Endothelial cell of umbilical vein (primary cell): ENCODE measurements at regions not wholly inside any gene's neighbourhood (a gene's known extent, or its start where the extent isn't known, plus 50 kb on each side); places are given as distances from the start of the nearest gene placed in this dataset.

ENCODE experiments used
- BruUV-seq: library from RNA; stranded (reverse); fragments of 400-500 nt; replicated peaks from 2 replicates; lab custom pipeline; 2021; lab: Mats Ljungman, UMichigan
- CTCF ChIA-PET: fragments of 300-600, 350-600 bp; sonication (Branson Sonifier 250); formaldehyde crosslinking; loops from one replicate; lab custom pipeline; 2021; ENCODE audit warnings: antibody characterized with exemption, inconsistent platforms; lab: Charles Lee
- POLR2A ChIA-PET: fragments of 300-600, 350-600 bp; sonication (Branson Sonifier 250); formaldehyde crosslinking; loops from one replicate; lab custom pipeline; 2021; ENCODE audit warnings: antibody characterized with exemption, inconsistent platforms; lab: Charles Lee
- DNase-seq: peaks from one replicate; pipeline ENCODE4 v3.0.0-alpha.2; 2011; ENCODE audit warnings: low read depth, low spot score
- FAIRE-seq: peaks from 2 replicates; lab custom pipeline; 2011; peaks lifted over from hg19 to GRCh38; lab: Jason Lieb, UNC
- H2AFZ ChIP-seq: 2 replicates; pipeline ENCODE4 v1.6.0; 2012; ENCODE audit warnings: low read depth, low read length, control low read depth, inconsistent platforms
- H3K27ac ChIP-seq: 2 replicates; pipeline ENCODE4 v1.5.1; 2011; ENCODE audit warnings: low read depth, mild to moderate bottlenecking, control low read depth, low read length, moderate library complexity; ENCODE audit not compliant: insufficient read depth
- H3K27me3 ChIP-seq, 2 experiments: 2 replicates each; pipeline versions ENCODE4 v1.6.0 to v1.6.1; 2011; ENCODE audit warnings: low read length in 2 of 2, mixed read lengths in 1 of 2; ENCODE audit not compliant: control insufficient read depth in 2 of 2, insufficient read depth in 2 of 2
- H3K36me3 ChIP-seq, 2 experiments: 2 replicates in 1 of 2; 3 replicates in 1 of 2; pipeline ENCODE4 v1.5.1; 2011; ENCODE audit warnings: low read length in 2 of 2, mild to moderate bottlenecking in 1 of 2, moderate library complexity in 1 of 2; ENCODE audit not compliant: control insufficient read depth in 2 of 2, insufficient read depth in 2 of 2; ENCODE audit errors: extremely low read depth in 1 of 2
- H3K4me1 ChIP-seq: 3 replicates; pipeline ENCODE4 v1.5.1; 2011; ENCODE audit warnings: mild to moderate bottlenecking, low read length; ENCODE audit not compliant: control insufficient read depth, insufficient read depth; ENCODE audit errors: extremely low read depth
- H3K4me2 ChIP-seq: 2 replicates; pipeline ENCODE4 v1.6.1; 2011; ENCODE audit warnings: low read length, control low read depth, mixed read lengths; ENCODE audit not compliant: insufficient read depth
- H3K4me3 ChIP-seq, 3 experiments: fragments of 200-600 bp in 1 of 3; sonication (generic), shearing (Covaris generic) in 1 of 3; replicated peaks in 1 of 3; 2 replicates each; pipeline ENCODE4 v1.5.1; 2011 to 2016; ENCODE audit warnings: control low read depth in 3 of 3, low read length in 3 of 3, mild to moderate bottlenecking in 2 of 3, inconsistent platforms in 1 of 3, low read depth in 1 of 3, moderate library complexity in 1 of 3; ENCODE audit not compliant: insufficient read depth in 1 of 3
- H3K79me2 ChIP-seq: 2 replicates; pipeline ENCODE4 v1.6.0; 2012; ENCODE audit warnings: low read length, inconsistent platforms; ENCODE audit not compliant: control insufficient read depth, insufficient read depth
- H3K9ac ChIP-seq: replicated peaks from 2 replicates; pipeline ENCODE3; 2011; ENCODE audit warnings: low read length, control low read depth; ENCODE audit not compliant: insufficient read depth; ENCODE audit errors: extremely low read depth
- H3K9me1 ChIP-seq: replicated peaks from 3 replicates; pipeline ENCODE4 v1.6.0; 2011; ENCODE audit warnings: mild to moderate bottlenecking, low read length; ENCODE audit not compliant: control insufficient read depth, insufficient read depth; ENCODE audit errors: extremely low read depth
- H3K9me3 ChIP-seq: replicated peaks from 2 replicates; pipeline ENCODE4 v1.5.1; 2012; ENCODE audit warnings: low read length, inconsistent platforms; ENCODE audit not compliant: control insufficient read depth, insufficient read depth
- H4K20me1 ChIP-seq: replicated peaks from 2 replicates; pipeline ENCODE3; 2011; ENCODE audit warnings: mild to moderate bottlenecking, low read length; ENCODE audit not compliant: control insufficient read depth, insufficient read depth; ENCODE audit errors: extremely low read depth
- CTCF ChIP-seq, 2 donors: IDR thresholded peaks; 1 replicate in 1 of 2; 2 replicates in 1 of 2; pipeline ENCODE4 v1.5.1; 2011; ENCODE audit warnings: low read length in 2 of 2, mild to moderate bottlenecking in 2 of 2, moderate library complexity in 2 of 2, control low read depth in 1 of 2, inconsistent platforms in 1 of 2, low read depth in 1 of 2; ENCODE audit not compliant: insufficient read depth in 1 of 2; ENCODE audit errors: extremely low read depth in 1 of 2
- EZH2 ChIP-seq: IDR thresholded peaks from 2 replicates; pipeline ENCODE4 v1.6.1; 2012; ENCODE audit warnings: borderline replicate concordance, low read depth, mild to moderate bottlenecking, moderate library complexity, low read length, inconsistent platforms; ENCODE audit not compliant: severe bottlenecking
- FOS ChIP-seq: IDR thresholded peaks from 2 replicates; pipeline ENCODE4 v1.6.1; 2011; ENCODE audit warnings: mild to moderate bottlenecking, low read length, moderate library complexity, borderline replicate concordance; ENCODE audit not compliant: insufficient read depth
- JUN ChIP-seq: IDR thresholded peaks from 2 replicates; pipeline ENCODE4 v1.6.1; 2011; ENCODE audit warnings: borderline replicate concordance, low read depth; ENCODE audit not compliant: insufficient read length, insufficient read depth
- MAX ChIP-seq: IDR thresholded peaks from 2 replicates; pipeline ENCODE4 v1.6.1; 2011; ENCODE audit not compliant: insufficient read depth, insufficient read length
- MYC ChIP-seq: IDR thresholded peaks from one replicate; pipeline ENCODE4 v1.6.1; 2011; ENCODE audit warnings: mild to moderate bottlenecking, low read depth, low read length
- POLR2A ChIP-seq: IDR thresholded peaks from 2 replicates; pipeline ENCODE4 v1.6.1; 2012; ENCODE audit warnings: low read depth, mild to moderate bottlenecking, control low read depth, low read length
- dilution Hi-C: fragments of 300-500 bp; cut with MboI; formaldehyde crosslinking; loops from one replicate; pipeline ENCODE4 v1.15.0; 2019; ENCODE audit warnings: low sequenced_read_pairs; ENCODE audit not compliant: extremely low pct_ligation_motif_present
- intact Hi-C: fragments of 100-400 bp; cut with micrococcal nuclease; formaldehyde crosslinking; loops from one replicate; pipeline ENCODE4 v1.10.0; 2022

GRCh38 chr5:54689411-54690251, 172.1 kb downstream of the SNX18 start:
- Histone ChIP-seq H3K79me2 (no peaks in the 10 kb centered on the region), H3K9ac (no peak overlapping the region), H3K4me1 (no peaks in the 10 kb centered on the region), H3K36me3 (no peaks in the 10 kb centered on the region), H3K27me3 (peaks cover 0 to 2% of the 10 kb centered on the region in 2 experiments), H3K9me1 (no peaks in the 10 kb centered on the region), H3K9me3 (no peaks in the 10 kb centered on the region), H2AFZ (no peak overlapping the region), H3K27ac (no peak overlapping the region), H3K4me3 (no peak overlapping the region), H4K20me1 (no peaks in the 10 kb centered on the region), H3K4me2 (no peak overlapping the region)
- POLR2A ChIA-PET = no interaction called here
- no peak for TF ChIP-seq MAX
- no peak for TF ChIP-seq POLR2A
- TF ChIP-seq MYC = no peak
- no peak for TF ChIP-seq JUN
- no TSS peak for BruUV-seq
- DNase-seq (no peak), FAIRE-seq (no peak)
- CTCF ChIA-PET = no interaction called here
- dilution Hi-C loops (no loop called here), intact Hi-C loops (no loop called here)

- Histone ChIP-seq H3K27me3 (peaks cover 3 to 16% of the 10 kb centered on the region in 2 experiments), H3K4me2 (no peak overlapping the region), H3K9me1 (no peaks in the 10 kb centered on the region), H3K9ac (no peak overlapping the region), H3K4me1 (no peaks in the 10 kb centered on the region), H4K20me1 (no peaks in the 10 kb centered on the region), H3K36me3 (no peaks in the 10 kb centered on the region), H3K4me3 (no peak overlapping the region), H3K79me2 (no peaks in the 10 kb centered on the region), H3K9me3 (no peaks in the 10 kb centered on the region), H2AFZ (no peak overlapping the region), H3K27ac (no peak overlapping the region)
- no peak for FAIRE-seq
- no TSS peak for BruUV-seq
- TF ChIP-seq CTCF (IDR thresholded peaks at IDR 0.05; ENCODE audit: extremely low read depth in 1 of 2, insufficient read depth in 1 of 2, low read depth in 1 of 2, low read length in 2 of 2) = no peak
- no peak for TF ChIP-seq FOS
- TF ChIP-seq MAX = no peak
- no peak for TF ChIP-seq EZH2
- no peak for DNase-seq
- POLR2A ChIA-PET = no interaction called here
- intact Hi-C loops (no loop called here), dilution Hi-C loops (no loop called here)
- CTCF ChIA-PET = interaction anchor here (0.7 to 0.9 kb wide), 3 partner anchors 8 to 22 kb away, joined by 3 to 4 read pairs (median 3); no protein-coding TSS in a partner anchor
Measured at GRCh38 chr5:54680998-54681397, 163.4 kb downstream of the SNX18 start.
